Cardiac muscle cell (in vitro differentiated cells and primary cell): ENCODE measurements at regions not wholly inside any gene's neighbourhood (a gene's known extent, or its start where the extent isn't known, plus 50 kb on each side); places are given as distances from the start of the nearest gene placed in this dataset.

ENCODE experiments used
- DNase-seq, 2 donors: peaks; one replicate each; pipeline versions ENCODE4 v3.0.0 to v3.0.0-alpha.2; 2010 to 2017; ENCODE audit warnings: low read depth in 1 of 2, low spot score in 1 of 2
- H3K27ac ChIP-seq: fragments of 200-600 bp; sonication (generic); 2 replicates; pipeline ENCODE4 v1.5.1; 2016
- H3K27me3 ChIP-seq: fragments of 200-600 bp; sonication (generic); 2 replicates; pipeline ENCODE4 v1.6.0; 2016; ENCODE audit warnings: control low read depth
- H3K36me3 ChIP-seq: fragments of 200-600 bp; sonication (generic); 2 replicates; pipeline ENCODE4 v1.5.1; 2016; ENCODE audit warnings: control low read depth
- H3K4me1 ChIP-seq: fragments of 200-600 bp; sonication (generic); 2 replicates; pipeline ENCODE4 v1.8.1; 2017; ENCODE audit warnings: low read depth, mild to moderate bottlenecking, mixed run types
- H3K4me3 ChIP-seq: fragments of 200-600 bp; sonication (generic); 2 replicates; pipeline ENCODE4 v1.5.1; 2016; ENCODE audit warnings: mild to moderate bottlenecking
- H3K9me3 ChIP-seq: fragments of 200-600 bp; sonication (generic); 2 replicates; pipeline ENCODE4 v1.5.1; 2017; ENCODE audit warnings: low read depth, mild to moderate bottlenecking, control low read depth
- CTCF ChIP-seq: IDR thresholded peaks from 2 replicates; pipeline ENCODE4 v1.5.1; 2012; ENCODE audit warnings: low read depth, mild to moderate bottlenecking, low read length

DNA sequence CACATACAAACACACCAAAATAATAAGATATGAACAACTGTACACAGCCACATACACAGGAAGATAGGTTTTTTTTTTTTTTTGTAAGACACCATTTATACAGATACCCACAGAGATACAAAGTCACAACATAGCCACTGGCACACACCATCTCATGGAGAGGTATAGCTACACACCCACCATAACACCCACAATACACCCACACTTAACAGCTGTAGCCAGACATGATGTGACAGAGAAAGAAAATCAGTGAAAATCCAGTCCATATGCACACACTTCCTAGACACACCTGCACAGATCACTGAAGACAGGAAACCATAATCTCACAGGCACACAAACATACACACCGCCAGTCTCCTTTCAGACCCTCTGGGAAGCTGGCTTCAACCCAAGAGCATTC, 62.4 kb upstream of the PAX2 start:
- TF ChIP-seq CTCF = no peak
- H3K4me1 ChIP-seq = no peaks in the 10 kb centered on the region
- peaks cover 95% of the 10 kb centered on the region for H3K27me3 ChIP-seq
- H3K36me3 ChIP-seq = no peaks in the 10 kb centered on the region
- DNase-seq = no peak
- no peak overlapping the region for H3K27ac ChIP-seq
- H3K9me3 ChIP-seq = no peaks in the 10 kb centered on the region
- no peak overlapping the region for H3K4me3 ChIP-seq

DNA sequence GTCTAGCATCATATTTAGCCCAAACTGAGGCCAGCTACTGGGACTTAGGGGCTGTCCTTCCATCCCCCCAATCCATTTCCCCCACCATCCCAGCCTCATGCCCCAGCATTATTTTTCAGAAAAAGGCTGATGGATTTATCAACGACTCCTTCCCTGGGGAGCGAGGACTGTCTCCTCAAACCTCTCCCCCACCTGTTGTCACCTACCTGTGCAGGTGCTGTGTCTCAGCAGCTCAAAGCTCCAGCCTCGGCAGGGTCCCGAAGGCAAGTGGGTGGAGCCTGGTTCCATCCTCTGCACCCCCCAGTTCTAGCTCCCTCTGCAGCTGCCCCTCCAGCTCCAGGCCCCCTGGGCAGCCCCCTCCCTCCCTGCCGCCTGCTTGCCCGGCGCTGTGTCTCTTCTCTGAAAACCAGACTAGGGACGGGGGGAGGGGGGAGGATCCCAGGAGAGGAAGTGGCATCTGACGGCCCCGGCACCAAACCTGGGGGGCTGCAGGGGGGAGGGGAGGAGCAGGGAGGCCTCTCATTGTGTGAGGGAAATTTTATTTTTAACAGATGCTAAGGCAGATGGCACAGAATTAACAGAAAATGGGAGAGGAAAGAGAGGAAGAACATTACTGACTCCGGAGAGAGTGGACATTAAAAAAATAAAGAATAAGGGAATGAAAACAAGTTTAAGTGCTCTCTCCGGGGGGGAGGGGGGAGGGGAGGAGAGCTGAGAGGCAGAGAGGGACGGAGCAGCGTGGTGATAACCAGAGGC, 61.7 kb upstream of the PAX2 start:
- TF ChIP-seq CTCF = no peak
- Histone ChIP-seq H3K36me3 (no peaks in the 10 kb centered on the region), H3K27ac (no peak overlapping the region), H3K4me3 (no peak overlapping the region), H3K27me3 (peaks cover 93% of the 10 kb centered on the region), H3K4me1 (no peaks in the 10 kb centered on the region), H3K9me3 (no peaks in the 10 kb centered on the region)
- DNase-seq = no peak

DNA sequence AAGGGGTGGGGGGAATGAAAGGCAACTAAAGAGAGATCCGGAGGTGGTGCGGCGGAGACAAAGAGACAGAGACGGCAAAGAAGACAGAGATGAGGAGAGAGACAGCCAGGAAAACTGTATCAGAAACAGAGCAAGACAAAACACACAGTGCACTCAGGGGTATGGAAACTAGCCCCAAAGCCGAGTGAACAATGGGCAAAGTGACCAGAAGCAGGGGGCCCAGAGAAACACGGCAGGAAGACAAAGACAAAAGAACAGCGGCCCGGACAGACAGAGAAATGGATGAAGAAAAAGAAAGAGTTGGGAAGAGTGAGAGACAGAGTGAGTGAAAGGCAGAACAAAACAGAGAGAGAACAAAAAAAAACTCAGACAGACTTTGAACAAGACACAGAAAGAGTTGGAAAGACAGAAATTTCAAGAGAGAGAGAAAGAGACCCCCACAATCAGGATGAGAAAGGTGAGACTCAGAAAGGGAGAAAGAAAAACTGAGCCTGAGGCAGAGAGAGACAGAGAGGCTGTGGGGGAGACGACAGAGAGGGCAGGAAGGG, 60.6 kb upstream of the PAX2 start:
- Histone ChIP-seq H3K27ac (no peak overlapping the region), H3K4me3 (no peak overlapping the region), H3K4me1 (no peaks in the 10 kb centered on the region), H3K36me3 (no peaks in the 10 kb centered on the region), H3K9me3 (no peaks in the 10 kb centered on the region), H3K27me3 (peaks cover 90% of the 10 kb centered on the region)
- no peak for DNase-seq
- TF ChIP-seq CTCF = no peak

DNA sequence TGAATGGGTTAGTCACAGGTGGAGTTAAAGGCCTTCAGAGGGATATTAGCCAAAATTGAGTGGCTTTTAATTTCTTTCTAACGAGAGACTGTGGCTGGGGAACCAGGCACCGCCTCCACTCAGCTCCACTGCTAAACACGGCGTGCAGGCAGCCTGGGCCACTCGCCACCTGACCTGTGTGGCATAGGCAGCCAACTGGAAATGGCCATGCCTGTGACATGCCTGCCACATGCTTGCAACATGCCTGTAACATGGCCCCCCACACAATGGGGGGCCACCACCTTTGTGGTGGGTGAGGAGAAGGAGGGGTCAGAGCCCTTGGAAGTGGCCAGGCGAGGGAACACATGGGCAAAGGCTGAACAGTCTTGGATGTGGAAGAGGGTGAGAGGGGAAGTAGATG, 60.1 kb upstream of the PAX2 start:
- TF ChIP-seq CTCF = no peak
- no peak overlapping the region for H3K4me3 ChIP-seq
- peaks cover 85% of the 10 kb centered on the region for H3K27me3 ChIP-seq

GRCh38 chr10:100687143-100688003, 58.0 kb upstream of the PAX2 start:
- Histone ChIP-seq H3K4me1 (no peaks in the 10 kb centered on the region), H3K4me3 (no peak overlapping the region), H3K9me3 (no peaks in the 10 kb centered on the region), H3K36me3 (no peaks in the 10 kb centered on the region), H3K27ac (no peak overlapping the region), H3K27me3 (peaks cover 72% of the 10 kb centered on the region)
- DNase-seq = no peak
- no peak for TF ChIP-seq CTCF

More for the DNA sequence above, 60.1 kb upstream of the PAX2 start:
- Histone ChIP-seq H3K4me1 (no peaks in the 10 kb centered on the region), H3K27ac (no peak overlapping the region), H3K36me3 (no peaks in the 10 kb centered on the region), H3K9me3 (no peaks in the 10 kb centered on the region)
- DNase-seq = no peak
